ENCODE measurements at regions not wholly inside any gene's neighbourhood (a gene's known extent, or its start where the extent isn't known, plus 50 kb on each side); places are given as distances from the start of the nearest gene placed in this dataset.

GRCh38 chr9:107756091-107756490 is 266.5 kb upstream of the KLF4 start:
- ChIA-PET CTCF (no interaction called here), POLR2A (interaction anchor here (1.0 to 1.4 kb wide), 2 partner anchors 14 to 18 kb away, joined by 3 to 4 read pairs; no protein-coding TSS in a partner anchor), RAD21 (ENCODE audit: low non-redundant PET in 1 of 2, low total read pairs in 2 of 2, uncharacterized antibody in 2 of 2, unreplicated experiment in 2 of 2) (no interaction called here)
- ATAC-seq (no peak), DNase-seq (ENCODE audit: low read depth, low spot score) (no peak)
- 0 out of 4 replicates have a peak, but pooled peaks cover 0 to 9% of the 10 kb centered on the region in 2 experiments for H3K36me3 ChIP-seq (ENCODE audit: control insufficient read depth in 1 of 2, insufficient read depth in 2 of 2, low read length in 2 of 2)
- H2AFZ ChIP-seq (ENCODE audit: low read depth, low read length, poor library complexity, severe bottlenecking) = no peak overlapping the region
- no peaks in the 10 kb centered on the region for H3K79me2 ChIP-seq (ENCODE audit: insufficient read depth, low read length)
- H3K27me3 ChIP-seq (ENCODE audit: insufficient read depth, low read length) = no peaks in the 10 kb centered on the region
- H3K27ac ChIP-seq (ENCODE audit: low read depth, low read length) = peak overlapping the region; percentile 80
- TF ChIP-seq CBX3 (IDR thresholded peaks at IDR 0.05; ENCODE audit: low read depth) (no peak), SRF (IDR thresholded peaks at IDR 0.05; ENCODE audit: low read depth) (no peak), CTCF (IDR thresholded peaks at IDR 0.05 in 2 of 3, conservative IDR thresholded peaks at IDR 0.05 in 1 of 3; ENCODE audit: borderline replicate concordance in 1 of 3, insufficient read depth in 1 of 3, low read depth in 2 of 3, low read length in 2 of 3) (no peak), ATF3 (IDR thresholded peaks at IDR 0.05) (no peak)
- TF ChIP-seq, protein P1, sequence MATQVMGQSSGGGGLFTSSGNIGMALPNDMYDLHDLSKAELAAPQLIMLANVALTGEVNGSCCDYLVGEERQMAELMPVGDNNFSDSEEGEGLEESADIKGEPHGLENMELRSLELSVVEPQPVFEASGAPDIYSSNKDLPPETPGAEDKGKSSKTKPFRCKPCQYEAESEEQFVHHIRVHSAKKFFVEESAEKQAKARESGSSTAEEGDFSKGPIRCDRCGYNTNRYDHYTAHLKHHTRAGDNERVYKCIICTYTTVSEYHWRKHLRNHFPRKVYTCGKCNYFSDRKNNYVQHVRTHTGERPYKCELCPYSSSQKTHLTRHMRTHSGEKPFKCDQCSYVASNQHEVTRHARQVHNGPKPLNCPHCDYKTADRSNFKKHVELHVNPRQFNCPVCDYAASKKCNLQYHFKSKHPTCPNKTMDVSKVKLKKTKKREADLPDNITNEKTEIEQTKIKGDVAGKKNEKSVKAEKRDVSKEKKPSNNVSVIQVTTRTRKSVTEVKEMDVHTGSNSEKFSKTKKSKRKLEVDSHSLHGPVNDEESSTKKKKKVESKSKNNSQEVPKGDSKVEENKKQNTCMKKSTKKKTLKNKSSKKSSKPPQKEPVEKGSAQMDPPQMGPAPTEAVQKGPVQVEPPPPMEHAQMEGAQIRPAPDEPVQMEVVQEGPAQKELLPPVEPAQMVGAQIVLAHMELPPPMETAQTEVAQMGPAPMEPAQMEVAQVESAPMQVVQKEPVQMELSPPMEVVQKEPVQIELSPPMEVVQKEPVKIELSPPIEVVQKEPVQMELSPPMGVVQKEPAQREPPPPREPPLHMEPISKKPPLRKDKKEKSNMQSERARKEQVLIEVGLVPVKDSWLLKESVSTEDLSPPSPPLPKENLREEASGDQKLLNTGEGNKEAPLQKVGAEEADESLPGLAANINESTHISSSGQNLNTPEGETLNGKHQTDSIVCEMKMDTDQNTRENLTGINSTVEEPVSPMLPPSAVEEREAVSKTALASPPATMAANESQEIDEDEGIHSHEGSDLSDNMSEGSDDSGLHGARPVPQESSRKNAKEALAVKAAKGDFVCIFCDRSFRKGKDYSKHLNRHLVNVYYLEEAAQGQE (IDR thresholded peaks at IDR 0.05; ENCODE audit: low read depth) = no peak
- H3K4me1 ChIP-seq (ENCODE audit: control insufficient read depth in 1 of 2, insufficient read depth in 2 of 2, low read length in 2 of 2) = peaks cover 40 to 79% of the 10 kb centered on the region in 2 experiments
- intact Hi-C loops (cut with micrococcal nuclease) = loop anchor here (10.0 kb wide), 2 partner anchors 339 to 809 kb away; no protein-coding TSS in a partner anchor
- BruUV-seq (replicated peaks) = no TSS peak
- H3K4me2 ChIP-seq (ENCODE audit: low read length) = peak overlapping the region; percentile 77
- H3K9me3 ChIP-seq (ENCODE audit: control insufficient read depth in 1 of 2, insufficient read depth in 1 of 2, low read depth in 1 of 2, low read length in 2 of 2) = peaks cover 3 to 6% of the 10 kb centered on the region in 2 experiments; a peak in 1 of 4 replicates
- no peaks in the 10 kb centered on the region; the same call in 1 of the 2 replicates for H3K9me2 ChIP-seq (ENCODE audit: insufficient read depth)
- H3K9ac ChIP-seq (ENCODE audit: low read length) = peak overlapping the region; percentile 51; the same call in 1 of the 2 replicates
- no peak overlapping the region for H3K4me3 ChIP-seq (replicated peaks in 1 of 2; ENCODE audit: low read depth in 1 of 2, low read length in 2 of 2)
- H4K20me1 ChIP-seq (ENCODE audit: insufficient read depth) = no peaks in the 10 kb centered on the region

All from HCT116 (cell line).